Tibial nerve (tissue), 4 donors: ENCODE measurements at regions not wholly inside any gene's neighbourhood (a gene's known extent, or its start where the extent isn't known, plus 50 kb on each side); places are given as distances from the start of the nearest gene placed in this dataset.

Experiments
- DNase-seq, 2 donors: peaks; one replicate each; pipeline ENCODE4 v3.0.0-alpha.2; 2019; ENCODE audit warnings: low spot score in 2 of 2
- H3K27ac ChIP-seq, 4 donors: fragments of 200-600 bp; sonication (generic) in 3 of 4; one replicate each; pipeline ENCODE4 v1.5.1; 2017 to 2019; ENCODE audit warnings: mild to moderate bottlenecking in 1 of 4
- H3K27me3 ChIP-seq, 2 donors: fragments of 200-600 bp; sonication (generic) in 1 of 2; one replicate each; pipeline versions ENCODE4 v1.5.1 to v1.6.0; 2017 to 2019
- H3K36me3 ChIP-seq, 3 donors: fragments of 200-600 bp; sonication (generic); one replicate each; pipeline ENCODE4 v1.5.1; 2018 to 2019
- H3K4me1 ChIP-seq, 4 donors: fragments of 200-600 bp; sonication (generic) in 3 of 4; one replicate each; pipeline ENCODE4 v1.5.1; 2017 to 2019
- H3K4me3 ChIP-seq, 4 donors: fragments of 200-600 bp; sonication (generic) in 3 of 4; one replicate each; pipeline ENCODE4 v1.5.1; 2017 to 2019; ENCODE audit warnings: mild to moderate bottlenecking in 1 of 4, moderate library complexity in 1 of 4
- H3K9me3 ChIP-seq, 4 donors: fragments of 200-600 bp; sonication (generic) in 3 of 4; one replicate each; pipeline ENCODE4 v1.5.1; 2017 to 2019
- EP300 ChIP-seq, 2 donors: sonication (generic); formaldehyde crosslinking; IDR thresholded peaks; one replicate each; pipeline ENCODE4 v1.6.1; 2017; ENCODE audit warnings: antibody characterized with exemption in 2 of 2, mild to moderate bottlenecking in 1 of 2
- POLR2A ChIP-seq, 2 donors: fragments of 450-650 bp; IDR thresholded peaks; one replicate each; pipeline ENCODE4 v1.6.1; 2017; ENCODE audit warnings: antibody characterized with exemption in 2 of 2, mild to moderate bottlenecking in 2 of 2, moderate library complexity in 2 of 2
- WGBS, 2 donors: methylation state at CpG; one replicate each; pipeline ENCODE4 v1.1.5; 2018; 5-methylcytosine and 5-hydroxymethylcytosine counted together
- TF ChIP-seq, protein P1 (sequence below), 5 experiments: fragments of 200-600 bp in 3 of 5; fragments of 450-650 bp in 2 of 5; sonication (generic) in 3 of 5; IDR thresholded peaks; one replicate each; pipeline ENCODE4 v1.5.1; 2016 to 2019; ENCODE audit warnings: antibody characterized with exemption in 5 of 5, mild to moderate bottlenecking in 3 of 5, moderate library complexity in 2 of 5

DNA sequence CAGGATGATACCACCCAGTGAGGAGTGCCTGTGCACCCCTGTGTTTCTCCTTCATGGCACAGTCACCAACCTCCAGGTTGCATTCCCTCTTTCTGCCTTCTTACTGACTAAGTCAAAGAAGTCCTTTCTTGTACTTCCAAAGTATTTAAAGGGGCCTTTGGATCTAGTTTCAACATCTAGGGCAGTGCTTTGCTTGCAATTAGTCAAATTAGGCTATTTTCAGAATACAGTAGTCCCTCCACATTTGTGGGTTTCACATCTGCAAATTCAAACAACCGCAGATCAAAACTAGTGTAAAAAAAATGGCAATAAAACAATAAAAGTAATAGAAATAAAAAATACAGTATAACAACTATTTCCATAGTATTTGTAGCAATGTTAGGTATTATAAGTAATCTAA lies 333.9 kb upstream of the SEMA6A start:
- Histone ChIP-seq H3K27me3 (no peaks in the 10 kb centered on the region), H3K4me1 (no peaks in the 10 kb centered on the region), H3K4me3 (no peak overlapping the region), H3K36me3 (no peaks in the 10 kb centered on the region), H3K27ac (no peak overlapping the region), H3K9me3 (no peaks in the 10 kb centered on the region)
- no peak for DNase-seq
- WGBS, 2 donors: 95 to 97% methylated on average over 1 of the region's 1 CpG
- TF ChIP-seq POLR2A (IDR thresholded peaks at IDR 0.05): no peak
- TF ChIP-seq EP300 (IDR thresholded peaks at IDR 0.05): no peak
- TF ChIP-seq, protein P1, sequence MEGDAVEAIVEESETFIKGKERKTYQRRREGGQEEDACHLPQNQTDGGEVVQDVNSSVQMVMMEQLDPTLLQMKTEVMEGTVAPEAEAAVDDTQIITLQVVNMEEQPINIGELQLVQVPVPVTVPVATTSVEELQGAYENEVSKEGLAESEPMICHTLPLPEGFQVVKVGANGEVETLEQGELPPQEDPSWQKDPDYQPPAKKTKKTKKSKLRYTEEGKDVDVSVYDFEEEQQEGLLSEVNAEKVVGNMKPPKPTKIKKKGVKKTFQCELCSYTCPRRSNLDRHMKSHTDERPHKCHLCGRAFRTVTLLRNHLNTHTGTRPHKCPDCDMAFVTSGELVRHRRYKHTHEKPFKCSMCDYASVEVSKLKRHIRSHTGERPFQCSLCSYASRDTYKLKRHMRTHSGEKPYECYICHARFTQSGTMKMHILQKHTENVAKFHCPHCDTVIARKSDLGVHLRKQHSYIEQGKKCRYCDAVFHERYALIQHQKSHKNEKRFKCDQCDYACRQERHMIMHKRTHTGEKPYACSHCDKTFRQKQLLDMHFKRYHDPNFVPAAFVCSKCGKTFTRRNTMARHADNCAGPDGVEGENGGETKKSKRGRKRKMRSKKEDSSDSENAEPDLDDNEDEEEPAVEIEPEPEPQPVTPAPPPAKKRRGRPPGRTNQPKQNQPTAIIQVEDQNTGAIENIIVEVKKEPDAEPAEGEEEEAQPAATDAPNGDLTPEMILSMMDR (IDR thresholded peaks at IDR 0.05): no peak

DNA sequence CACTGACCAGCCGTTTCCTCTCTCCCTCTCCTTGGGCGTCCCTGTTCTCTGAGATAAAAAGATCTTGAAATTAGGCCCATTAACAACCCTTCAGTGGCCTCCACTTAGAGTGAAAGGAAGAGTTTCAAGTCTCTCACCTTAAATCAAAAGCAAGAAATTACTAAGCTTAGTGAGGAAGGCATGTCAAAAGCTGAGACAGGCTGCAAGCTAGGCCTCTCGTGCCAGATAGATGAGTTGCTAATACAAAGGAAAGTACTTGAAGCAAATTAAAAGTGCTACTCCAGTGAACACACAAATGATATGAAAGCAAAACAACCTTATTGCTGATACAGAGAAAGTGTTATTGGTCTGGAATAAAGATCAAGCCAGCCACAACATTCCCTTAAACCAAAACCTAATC lies 331.3 kb upstream of the SEMA6A start:
- Histone ChIP-seq H3K4me1 (no peaks in the 10 kb centered on the region), H3K36me3 (no peaks in the 10 kb centered on the region), H3K27me3 (no peaks in the 10 kb centered on the region), H3K9me3 (no peaks in the 10 kb centered on the region), H3K4me3 (no peak overlapping the region), H3K27ac (no peak overlapping the region)
- DNase-seq: no peak
- 90 to 94% methylated on average over 3 of the region's 3 CpGs for WGBS, 2 donors
- TF ChIP-seq, protein P1 (IDR thresholded peaks at IDR 0.05): no peak
- no peak for TF ChIP-seq POLR2A (IDR thresholded peaks at IDR 0.05)
- no peak for TF ChIP-seq EP300 (IDR thresholded peaks at IDR 0.05)

DNA sequence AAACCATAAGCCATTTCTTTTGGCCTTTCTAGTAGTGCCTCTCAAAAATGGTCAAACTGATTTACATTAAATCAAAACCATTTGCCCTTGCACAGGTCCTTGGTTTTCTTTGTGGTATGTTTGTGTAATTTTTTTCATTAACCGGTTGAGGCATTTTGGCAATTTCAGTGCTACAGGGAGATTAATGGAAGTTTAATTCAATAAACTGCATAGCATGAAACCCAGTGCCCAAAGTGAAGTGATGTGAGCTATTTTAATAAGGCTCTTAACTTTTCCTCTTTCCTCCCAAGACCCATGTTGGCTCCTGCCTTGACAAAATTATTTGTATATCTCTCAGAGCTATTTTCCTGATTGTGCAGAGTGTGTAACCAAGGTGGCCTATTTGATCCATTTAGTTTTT lies 326.2 kb upstream of the SEMA6A start:
- no peaks in the 10 kb centered on the region for H3K36me3 ChIP-seq
- WGBS, 2 donors: 74 to 92% methylated on average over 1 of the region's 1 CpG
- no peak for DNase-seq
- H3K4me3 ChIP-seq: no peak overlapping the region
- no peak overlapping the region for H3K27ac ChIP-seq
- TF ChIP-seq, protein P1 (IDR thresholded peaks at IDR 0.05): no peak
- no peak for TF ChIP-seq POLR2A (IDR thresholded peaks at IDR 0.05)
- TF ChIP-seq EP300 (IDR thresholded peaks at IDR 0.05): no peak
- no peaks in the 10 kb centered on the region for H3K9me3 ChIP-seq
- H3K4me1 ChIP-seq: no peaks in the 10 kb centered on the region
- no peaks in the 10 kb centered on the region for H3K27me3 ChIP-seq

DNA sequence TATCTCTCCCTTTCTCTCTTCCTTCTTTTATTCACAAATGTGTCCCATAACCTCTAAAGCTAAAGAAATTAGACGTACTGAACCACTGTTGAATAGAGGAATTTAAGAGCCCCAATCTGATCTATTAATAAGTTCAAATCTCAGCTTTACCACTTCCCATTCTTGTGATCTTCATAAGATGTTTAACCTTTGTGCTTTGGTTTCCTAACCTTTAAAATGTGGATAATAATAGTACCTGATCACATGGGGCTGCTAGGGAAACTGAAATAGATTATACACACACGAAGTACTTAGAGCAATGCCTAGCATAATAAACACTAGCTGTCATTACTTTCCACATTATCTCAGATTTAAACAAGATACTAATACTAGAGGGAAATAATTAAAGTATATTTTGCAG lies 324.3 kb upstream of the SEMA6A start:
- no peak for DNase-seq
- H3K27me3 ChIP-seq: no peaks in the 10 kb centered on the region
- H3K9me3 ChIP-seq: no peaks in the 10 kb centered on the region
- WGBS, 2 donors: 58 to 60% methylated on average over 2 of the region's 2 CpGs
- TF ChIP-seq, protein P1 (IDR thresholded peaks at IDR 0.05): no peak
- no peak for TF ChIP-seq EP300 (IDR thresholded peaks at IDR 0.05)
- TF ChIP-seq POLR2A (IDR thresholded peaks at IDR 0.05): no peak
- no peak overlapping the region for H3K27ac ChIP-seq
- no peaks in the 10 kb centered on the region for H3K4me1 ChIP-seq
- no peak overlapping the region for H3K4me3 ChIP-seq
- H3K36me3 ChIP-seq: no peaks in the 10 kb centered on the region

DNA sequence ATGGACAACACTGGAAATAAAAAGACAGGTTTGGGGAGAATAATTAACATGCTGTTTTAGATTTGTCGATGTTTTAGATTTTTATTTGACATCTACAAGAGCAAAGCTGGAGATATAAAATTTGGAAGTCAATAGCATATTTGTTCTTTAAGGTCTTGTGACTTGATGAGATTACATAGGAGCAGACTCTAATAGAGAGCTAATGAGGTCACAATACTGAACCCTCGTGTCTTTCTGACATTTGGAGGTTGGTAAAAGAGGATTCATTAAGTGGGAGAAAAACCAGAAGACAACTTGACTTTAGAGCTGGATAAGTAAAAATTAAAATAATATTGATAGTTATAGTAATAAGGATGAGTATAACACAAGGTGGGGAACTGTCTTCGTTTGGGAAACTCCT lies 322.7 kb upstream of the SEMA6A start:
- H3K9me3 ChIP-seq: no peaks in the 10 kb centered on the region
- H3K36me3 ChIP-seq: no peaks in the 10 kb centered on the region
- TF ChIP-seq, protein P1 (IDR thresholded peaks at IDR 0.05): no peak
- TF ChIP-seq POLR2A (IDR thresholded peaks at IDR 0.05): no peak
- TF ChIP-seq EP300 (IDR thresholded peaks at IDR 0.05): no peak
- H3K4me1 ChIP-seq: no peaks in the 10 kb centered on the region
- no peak for DNase-seq
- no peaks in the 10 kb centered on the region for H3K27me3 ChIP-seq
- WGBS, 2 donors: 66 to 72% methylated on average over 3 of the region's 3 CpGs
- no peak overlapping the region for H3K4me3 ChIP-seq
- H3K27ac ChIP-seq: no peak overlapping the region
